ENCODE measurements at regions not wholly inside any gene's neighbourhood (a gene's known extent, or its start where the extent isn't known, plus 50 kb on each side); places are given as distances from the start of the nearest gene placed in this dataset.

DNA sequence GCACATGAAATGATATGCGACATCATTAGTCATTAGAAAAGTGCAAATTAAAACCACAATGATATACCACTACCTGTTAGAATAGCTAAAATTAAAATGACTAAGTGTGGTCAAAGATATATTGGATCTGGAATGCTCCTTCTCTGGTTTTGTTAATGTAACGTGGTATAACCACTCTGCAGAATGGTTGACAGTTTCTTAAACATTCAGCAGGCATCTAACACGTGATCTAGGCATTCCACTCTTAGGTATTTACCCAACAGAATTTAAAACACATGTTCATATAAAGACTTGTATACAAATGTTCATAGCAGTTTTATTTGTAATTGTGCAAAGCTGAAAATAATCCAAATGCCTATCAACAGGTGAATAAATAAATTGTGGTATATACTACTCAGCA, 165.0 kb upstream of the PLXNA2 start:
- TF ChIP-seq POLR2AphosphoS5 (IDR thresholded peaks at IDR 0.05; ENCODE audit: low read depth) = no peak
- TF ChIP-seq, protein P1, sequence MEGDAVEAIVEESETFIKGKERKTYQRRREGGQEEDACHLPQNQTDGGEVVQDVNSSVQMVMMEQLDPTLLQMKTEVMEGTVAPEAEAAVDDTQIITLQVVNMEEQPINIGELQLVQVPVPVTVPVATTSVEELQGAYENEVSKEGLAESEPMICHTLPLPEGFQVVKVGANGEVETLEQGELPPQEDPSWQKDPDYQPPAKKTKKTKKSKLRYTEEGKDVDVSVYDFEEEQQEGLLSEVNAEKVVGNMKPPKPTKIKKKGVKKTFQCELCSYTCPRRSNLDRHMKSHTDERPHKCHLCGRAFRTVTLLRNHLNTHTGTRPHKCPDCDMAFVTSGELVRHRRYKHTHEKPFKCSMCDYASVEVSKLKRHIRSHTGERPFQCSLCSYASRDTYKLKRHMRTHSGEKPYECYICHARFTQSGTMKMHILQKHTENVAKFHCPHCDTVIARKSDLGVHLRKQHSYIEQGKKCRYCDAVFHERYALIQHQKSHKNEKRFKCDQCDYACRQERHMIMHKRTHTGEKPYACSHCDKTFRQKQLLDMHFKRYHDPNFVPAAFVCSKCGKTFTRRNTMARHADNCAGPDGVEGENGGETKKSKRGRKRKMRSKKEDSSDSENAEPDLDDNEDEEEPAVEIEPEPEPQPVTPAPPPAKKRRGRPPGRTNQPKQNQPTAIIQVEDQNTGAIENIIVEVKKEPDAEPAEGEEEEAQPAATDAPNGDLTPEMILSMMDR (conservative IDR thresholded peaks at IDR 0.05; ENCODE audit: low read depth in 2 of 2) = no peak
- TF ChIP-seq, protein P2, sequence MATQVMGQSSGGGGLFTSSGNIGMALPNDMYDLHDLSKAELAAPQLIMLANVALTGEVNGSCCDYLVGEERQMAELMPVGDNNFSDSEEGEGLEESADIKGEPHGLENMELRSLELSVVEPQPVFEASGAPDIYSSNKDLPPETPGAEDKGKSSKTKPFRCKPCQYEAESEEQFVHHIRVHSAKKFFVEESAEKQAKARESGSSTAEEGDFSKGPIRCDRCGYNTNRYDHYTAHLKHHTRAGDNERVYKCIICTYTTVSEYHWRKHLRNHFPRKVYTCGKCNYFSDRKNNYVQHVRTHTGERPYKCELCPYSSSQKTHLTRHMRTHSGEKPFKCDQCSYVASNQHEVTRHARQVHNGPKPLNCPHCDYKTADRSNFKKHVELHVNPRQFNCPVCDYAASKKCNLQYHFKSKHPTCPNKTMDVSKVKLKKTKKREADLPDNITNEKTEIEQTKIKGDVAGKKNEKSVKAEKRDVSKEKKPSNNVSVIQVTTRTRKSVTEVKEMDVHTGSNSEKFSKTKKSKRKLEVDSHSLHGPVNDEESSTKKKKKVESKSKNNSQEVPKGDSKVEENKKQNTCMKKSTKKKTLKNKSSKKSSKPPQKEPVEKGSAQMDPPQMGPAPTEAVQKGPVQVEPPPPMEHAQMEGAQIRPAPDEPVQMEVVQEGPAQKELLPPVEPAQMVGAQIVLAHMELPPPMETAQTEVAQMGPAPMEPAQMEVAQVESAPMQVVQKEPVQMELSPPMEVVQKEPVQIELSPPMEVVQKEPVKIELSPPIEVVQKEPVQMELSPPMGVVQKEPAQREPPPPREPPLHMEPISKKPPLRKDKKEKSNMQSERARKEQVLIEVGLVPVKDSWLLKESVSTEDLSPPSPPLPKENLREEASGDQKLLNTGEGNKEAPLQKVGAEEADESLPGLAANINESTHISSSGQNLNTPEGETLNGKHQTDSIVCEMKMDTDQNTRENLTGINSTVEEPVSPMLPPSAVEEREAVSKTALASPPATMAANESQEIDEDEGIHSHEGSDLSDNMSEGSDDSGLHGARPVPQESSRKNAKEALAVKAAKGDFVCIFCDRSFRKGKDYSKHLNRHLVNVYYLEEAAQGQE (IDR thresholded peaks at IDR 0.05; ENCODE audit: unreplicated experiment) = no peak
- no peak for TF ChIP-seq EZH2 (IDR thresholded peaks at IDR 0.05; ENCODE audit: low read depth, unreplicated experiment)
- no peak for TF ChIP-seq EZH2phosphoT487 (IDR thresholded peaks at IDR 0.05; ENCODE audit: unreplicated experiment)
- TF ChIP-seq CREB1 (CRISPR knock-in tag; IDR thresholded peaks at IDR 0.05; ENCODE audit: low read depth) = no peak
- no peak for TF ChIP-seq NANOG (IDR thresholded peaks at IDR 0.05; ENCODE audit: borderline replicate concordance)
- no peak for TF ChIP-seq ZNF331 (CRISPR knock-in tag; IDR thresholded peaks at IDR 0.05; ENCODE audit: low read depth)
- TF ChIP-seq JUNB (IDR thresholded peaks at IDR 0.05; ENCODE audit: unreplicated experiment) = no peak
- TF ChIP-seq, protein P3, sequence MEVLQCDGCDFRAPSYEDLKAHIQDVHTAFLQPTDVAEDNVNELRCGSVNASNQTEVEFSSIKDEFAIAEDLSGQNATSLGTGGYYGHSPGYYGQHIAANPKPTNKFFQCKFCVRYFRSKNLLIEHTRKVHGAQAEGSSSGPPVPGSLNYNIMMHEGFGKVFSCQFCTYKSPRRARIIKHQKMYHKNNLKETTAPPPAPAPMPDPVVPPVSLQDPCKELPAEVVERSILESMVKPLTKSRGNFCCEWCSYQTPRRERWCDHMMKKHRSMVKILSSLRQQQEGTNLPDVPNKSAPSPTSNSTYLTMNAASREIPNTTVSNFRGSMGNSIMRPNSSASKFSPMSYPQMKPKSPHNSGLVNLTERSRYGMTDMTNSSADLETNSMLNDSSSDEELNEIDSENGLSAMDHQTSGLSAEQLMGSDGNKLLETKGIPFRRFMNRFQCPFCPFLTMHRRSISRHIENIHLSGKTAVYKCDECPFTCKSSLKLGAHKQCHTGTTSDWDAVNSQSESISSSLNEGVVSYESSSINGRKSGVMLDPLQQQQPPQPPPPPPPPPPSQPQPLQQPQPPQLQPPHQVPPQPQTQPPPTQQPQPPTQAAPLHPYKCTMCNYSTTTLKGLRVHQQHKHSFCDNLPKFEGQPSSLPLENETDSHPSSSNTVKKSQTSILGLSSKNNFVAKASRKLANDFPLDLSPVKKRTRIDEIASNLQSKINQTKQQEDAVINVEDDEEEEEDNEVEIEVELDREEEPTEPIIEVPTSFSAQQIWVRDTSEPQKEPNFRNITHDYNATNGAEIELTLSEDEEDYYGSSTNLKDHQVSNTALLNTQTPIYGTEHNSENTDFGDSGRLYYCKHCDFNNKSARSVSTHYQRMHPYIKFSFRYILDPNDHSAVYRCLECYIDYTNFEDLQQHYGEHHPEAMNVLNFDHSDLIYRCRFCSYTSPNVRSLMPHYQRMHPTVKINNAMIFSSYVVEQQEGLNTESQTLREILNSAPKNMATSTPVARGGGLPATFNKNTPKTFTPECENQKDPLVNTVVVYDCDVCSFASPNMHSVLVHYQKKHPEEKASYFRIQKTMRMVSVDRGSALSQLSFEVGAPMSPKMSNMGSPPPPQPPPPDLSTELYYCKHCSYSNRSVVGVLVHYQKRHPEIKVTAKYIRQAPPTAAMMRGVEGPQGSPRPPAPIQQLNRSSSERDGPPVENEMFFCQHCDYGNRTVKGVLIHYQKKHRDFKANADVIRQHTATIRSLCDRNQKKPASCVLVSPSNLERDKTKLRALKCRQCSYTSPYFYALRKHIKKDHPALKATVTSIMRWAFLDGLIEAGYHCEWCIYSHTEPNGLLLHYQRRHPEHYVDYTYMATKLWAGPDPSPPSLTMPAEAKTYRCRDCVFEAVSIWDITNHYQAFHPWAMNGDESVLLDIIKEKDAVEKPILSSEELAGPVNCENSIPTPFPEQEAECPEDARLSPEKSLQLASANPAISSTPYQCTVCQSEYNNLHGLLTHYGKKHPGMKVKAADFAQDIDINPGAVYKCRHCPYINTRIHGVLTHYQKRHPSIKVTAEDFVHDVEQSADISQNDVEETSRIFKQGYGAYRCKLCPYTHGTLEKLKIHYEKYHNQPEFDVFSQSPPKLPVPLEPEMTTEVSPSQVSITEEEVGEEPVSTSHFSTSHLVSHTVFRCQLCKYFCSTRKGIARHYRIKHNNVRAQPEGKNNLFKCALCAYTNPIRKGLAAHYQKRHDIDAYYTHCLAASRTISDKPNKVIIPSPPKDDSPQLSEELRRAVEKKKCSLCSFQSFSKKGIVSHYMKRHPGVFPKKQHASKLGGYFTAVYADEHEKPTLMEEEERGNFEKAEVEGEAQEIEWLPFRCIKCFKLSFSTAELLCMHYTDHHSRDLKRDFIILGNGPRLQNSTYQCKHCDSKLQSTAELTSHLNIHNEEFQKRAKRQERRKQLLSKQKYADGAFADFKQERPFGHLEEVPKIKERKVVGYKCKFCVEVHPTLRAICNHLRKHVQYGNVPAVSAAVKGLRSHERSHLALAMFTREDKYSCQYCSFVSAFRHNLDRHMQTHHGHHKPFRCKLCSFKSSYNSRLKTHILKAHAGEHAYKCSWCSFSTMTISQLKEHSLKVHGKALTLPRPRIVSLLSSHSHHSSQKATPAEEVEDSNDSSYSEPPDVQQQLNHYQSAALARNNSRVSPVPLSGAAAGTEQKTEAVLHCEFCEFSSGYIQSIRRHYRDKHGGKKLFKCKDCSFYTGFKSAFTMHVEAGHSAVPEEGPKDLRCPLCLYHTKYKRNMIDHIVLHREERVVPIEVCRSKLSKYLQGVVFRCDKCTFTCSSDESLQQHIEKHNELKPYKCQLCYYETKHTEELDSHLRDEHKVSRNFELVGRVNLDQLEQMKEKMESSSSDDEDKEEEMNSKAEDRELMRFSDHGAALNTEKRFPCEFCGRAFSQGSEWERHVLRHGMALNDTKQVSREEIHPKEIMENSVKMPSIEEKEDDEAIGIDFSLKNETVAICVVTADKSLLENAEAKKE (CRISPR knock-in tag; IDR thresholded peaks at IDR 0.05) = no peak

Measured in GM23338 (cell line).